ENCODE measurements at regions not wholly inside any gene's neighbourhood (a gene's known extent, or its start where the extent isn't known, plus 50 kb on each side); places are given as distances from the start of the nearest gene placed in this dataset.

DNA sequence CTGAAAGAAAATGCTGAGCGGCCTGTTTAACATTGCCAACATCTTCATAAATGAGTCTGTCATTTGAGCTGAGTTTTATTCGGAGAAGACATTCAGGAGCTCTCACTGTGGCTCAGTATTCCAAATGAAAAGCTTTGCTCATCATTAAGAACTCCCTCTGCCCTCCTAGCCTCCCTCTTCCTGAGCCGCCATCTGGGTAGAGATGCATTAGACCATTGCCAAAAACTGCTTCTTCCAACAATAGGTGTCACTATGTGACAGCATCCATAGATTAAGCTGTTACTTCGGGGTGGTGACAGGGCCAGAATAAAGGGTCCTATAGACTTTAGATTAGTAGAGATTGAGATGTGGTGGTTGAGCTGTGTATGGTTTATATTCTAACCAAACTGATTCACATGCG lies 501.4 kb upstream of the NR2F2 start:
- no peak overlapping the region for H3K4me2 ChIP-seq (ENCODE audit: low read length)
- no peaks in the 10 kb centered on the region for H3K36me3 ChIP-seq (ENCODE audit: insufficient read depth, low read length)
- H4K20me1 ChIP-seq (ENCODE audit: insufficient read depth, low read length): no peaks in the 10 kb centered on the region
- H3K9me2 ChIP-seq (ENCODE audit: low read depth, low read length): no peaks in the 10 kb centered on the region
- H3K9me3 ChIP-seq (ENCODE audit: low read length): no peaks in the 10 kb centered on the region
- no peak overlapping the region for H3K4me3 ChIP-seq (ENCODE audit: low read depth, low read length, poor library complexity, severe bottlenecking)
- no peaks in the 10 kb centered on the region for H3K79me2 ChIP-seq (ENCODE audit: insufficient read depth, low read length)
- no peaks in the 10 kb centered on the region for H3K4me1 ChIP-seq (ENCODE audit: insufficient read depth, low read length, severe bottlenecking)
- no peaks in the 10 kb centered on the region for H3K27me3 ChIP-seq (ENCODE audit: insufficient read depth, low read length)
- no peak overlapping the region for H2AFZ ChIP-seq (ENCODE audit: low read length)
- no peak for TF ChIP-seq EZH2 (IDR thresholded peaks at IDR 0.05; ENCODE audit: borderline replicate concordance, low read length)
- TF ChIP-seq, protein P1, sequence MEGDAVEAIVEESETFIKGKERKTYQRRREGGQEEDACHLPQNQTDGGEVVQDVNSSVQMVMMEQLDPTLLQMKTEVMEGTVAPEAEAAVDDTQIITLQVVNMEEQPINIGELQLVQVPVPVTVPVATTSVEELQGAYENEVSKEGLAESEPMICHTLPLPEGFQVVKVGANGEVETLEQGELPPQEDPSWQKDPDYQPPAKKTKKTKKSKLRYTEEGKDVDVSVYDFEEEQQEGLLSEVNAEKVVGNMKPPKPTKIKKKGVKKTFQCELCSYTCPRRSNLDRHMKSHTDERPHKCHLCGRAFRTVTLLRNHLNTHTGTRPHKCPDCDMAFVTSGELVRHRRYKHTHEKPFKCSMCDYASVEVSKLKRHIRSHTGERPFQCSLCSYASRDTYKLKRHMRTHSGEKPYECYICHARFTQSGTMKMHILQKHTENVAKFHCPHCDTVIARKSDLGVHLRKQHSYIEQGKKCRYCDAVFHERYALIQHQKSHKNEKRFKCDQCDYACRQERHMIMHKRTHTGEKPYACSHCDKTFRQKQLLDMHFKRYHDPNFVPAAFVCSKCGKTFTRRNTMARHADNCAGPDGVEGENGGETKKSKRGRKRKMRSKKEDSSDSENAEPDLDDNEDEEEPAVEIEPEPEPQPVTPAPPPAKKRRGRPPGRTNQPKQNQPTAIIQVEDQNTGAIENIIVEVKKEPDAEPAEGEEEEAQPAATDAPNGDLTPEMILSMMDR (IDR thresholded peaks at IDR 0.05; ENCODE audit: low read length): no peak
- no peak overlapping the region for H3K27ac ChIP-seq (ENCODE audit: low read depth, low read length, poor library complexity, severe bottlenecking)
- H3K9ac ChIP-seq (ENCODE audit: low read length): no peak overlapping the region
- no peaks in the 10 kb centered on the region for H3F3A ChIP-seq (ENCODE audit: insufficient read depth, low read length)

DNA sequence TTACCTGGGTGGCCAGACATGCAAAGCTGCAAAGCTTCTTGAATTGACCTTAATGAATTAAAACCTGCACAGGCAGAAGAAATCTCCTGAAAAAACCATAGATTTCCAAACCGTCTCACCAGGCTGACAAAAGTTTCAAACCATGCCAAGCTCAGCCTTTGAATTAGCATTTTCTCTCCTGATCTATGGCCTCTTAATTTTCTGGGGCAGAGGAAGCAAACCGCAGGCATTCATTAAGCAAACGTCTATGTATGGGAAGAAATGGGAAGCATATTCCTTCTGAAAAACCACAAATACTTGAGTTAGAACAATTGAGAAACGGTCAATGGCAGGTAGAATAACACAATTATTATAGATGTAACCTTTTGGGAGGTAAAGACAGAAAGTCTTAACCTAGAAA lies 500.2 kb upstream of the NR2F2 start:
- Histone ChIP-seq H3K9me3 (ENCODE audit: low read length) (no peaks in the 10 kb centered on the region), H3K4me2 (ENCODE audit: low read length) (no peak overlapping the region), H3F3A (ENCODE audit: insufficient read depth, low read length) (no peaks in the 10 kb centered on the region)

DNA sequence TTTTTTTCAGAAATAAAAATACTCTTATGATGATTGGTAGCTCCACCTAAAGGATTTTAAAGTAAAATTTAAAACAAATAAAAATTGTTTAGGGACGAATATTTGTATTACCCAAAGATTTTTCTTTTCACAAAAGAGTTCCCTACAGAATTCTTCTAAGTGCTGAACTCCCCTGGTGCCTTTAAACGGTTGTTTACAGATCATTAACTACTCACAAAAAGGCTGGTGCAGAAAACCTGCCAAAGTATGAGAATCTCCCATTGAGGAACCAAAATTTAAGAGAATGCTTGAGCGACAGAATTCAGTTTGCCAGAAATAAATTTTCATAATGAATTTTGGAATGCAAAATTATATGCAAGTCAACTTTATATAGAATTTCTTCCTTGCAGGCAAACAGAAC lies 497.8 kb upstream of the NR2F2 start:
- Histone ChIP-seq H3K9ac (ENCODE audit: low read length) (no peak overlapping the region), H3K4me3 (ENCODE audit: low read depth, low read length, poor library complexity, severe bottlenecking) (no peak overlapping the region), H2AFZ (ENCODE audit: low read length) (no peak overlapping the region), H3K9me2 (ENCODE audit: low read depth, low read length) (no peaks in the 10 kb centered on the region), H4K20me1 (ENCODE audit: insufficient read depth, low read length) (no peaks in the 10 kb centered on the region), H3K79me2 (ENCODE audit: insufficient read depth, low read length) (no peaks in the 10 kb centered on the region), H3K9me3 (ENCODE audit: low read length) (no peaks in the 10 kb centered on the region), H3K27ac (ENCODE audit: low read depth, low read length, poor library complexity, severe bottlenecking) (no peak overlapping the region), H3K4me1 (ENCODE audit: insufficient read depth, low read length, severe bottlenecking) (no peaks in the 10 kb centered on the region), H3K4me2 (ENCODE audit: low read length) (no peak overlapping the region), H3F3A (ENCODE audit: insufficient read depth, low read length) (no peaks in the 10 kb centered on the region), H3K36me3 (ENCODE audit: insufficient read depth, low read length) (no peaks in the 10 kb centered on the region), H3K27me3 (ENCODE audit: insufficient read depth, low read length) (no peaks in the 10 kb centered on the region)
- TF ChIP-seq, protein P1 (IDR thresholded peaks at IDR 0.05; ENCODE audit: low read length): no peak
- no peak for TF ChIP-seq EZH2 (IDR thresholded peaks at IDR 0.05; ENCODE audit: borderline replicate concordance, low read length)

More for the DNA sequence above, 500.2 kb upstream of the NR2F2 start:
- no peaks in the 10 kb centered on the region for H3K79me2 ChIP-seq (ENCODE audit: insufficient read depth, low read length)
- H3K27ac ChIP-seq (ENCODE audit: low read depth, low read length, poor library complexity, severe bottlenecking): no peak overlapping the region
- no peaks in the 10 kb centered on the region for H3K27me3 ChIP-seq (ENCODE audit: insufficient read depth, low read length)
- no peaks in the 10 kb centered on the region for H3K36me3 ChIP-seq (ENCODE audit: insufficient read depth, low read length)
- H2AFZ ChIP-seq (ENCODE audit: low read length): no peak overlapping the region
- H3K4me1 ChIP-seq (ENCODE audit: insufficient read depth, low read length, severe bottlenecking): no peaks in the 10 kb centered on the region
- TF ChIP-seq, protein P1 (IDR thresholded peaks at IDR 0.05; ENCODE audit: low read length): no peak
- TF ChIP-seq EZH2 (IDR thresholded peaks at IDR 0.05; ENCODE audit: borderline replicate concordance, low read length): no peak
- H3K9me2 ChIP-seq (ENCODE audit: low read depth, low read length): no peaks in the 10 kb centered on the region
- H4K20me1 ChIP-seq (ENCODE audit: insufficient read depth, low read length): no peaks in the 10 kb centered on the region
- no peak overlapping the region for H3K9ac ChIP-seq (ENCODE audit: low read length)
- no peak overlapping the region for H3K4me3 ChIP-seq (ENCODE audit: low read depth, low read length, poor library complexity, severe bottlenecking)
